ENCODE measurements at regions not wholly inside any gene's neighbourhood (a gene's known extent, or its start where the extent isn't known, plus 50 kb on each side); places are given as distances from the start of the nearest gene placed in this dataset.
A peak's percentile ranks its signal among the peaks of the same experiment; 100 is the strongest.

DNA sequence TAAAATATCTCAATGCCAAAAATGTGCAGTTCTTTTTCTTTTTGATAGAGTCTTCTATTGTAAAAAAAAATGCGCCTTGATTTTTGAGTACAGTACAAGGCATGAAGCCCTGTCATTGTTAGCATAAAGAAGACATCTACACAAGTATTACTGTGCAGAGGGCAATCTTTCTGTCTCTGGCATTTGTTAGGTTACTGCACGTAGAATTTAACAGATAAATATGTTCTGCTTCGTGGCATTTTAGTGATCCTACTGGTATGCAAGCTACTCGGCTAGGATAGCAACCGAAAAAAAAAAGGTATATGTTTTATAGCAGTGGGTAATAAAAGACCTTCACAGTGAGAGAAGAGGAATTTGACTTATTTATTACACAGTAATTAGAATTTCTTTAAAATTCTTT lies 492.9 kb upstream of the ADGRL2 start:
- no peak overlapping the region for H3K27ac ChIP-seq (ENCODE audit: low read depth, low read length)
- H3K36me3 ChIP-seq (ENCODE audit: control insufficient read depth in 5 of 5, insufficient read depth in 5 of 5, low read length in 5 of 5): no peaks in the 10 kb centered on the region
- no peaks in the 10 kb centered on the region for H3K9me3 ChIP-seq (ENCODE audit: control insufficient read depth in 5 of 5, low read length in 5 of 5)
- H3K27me3 ChIP-seq (ENCODE audit: control insufficient read depth in 5 of 5, insufficient read depth in 4 of 5, low read length in 5 of 5): no peaks in the 10 kb centered on the region
- no peak overlapping the region for H3K4me3 ChIP-seq (ENCODE audit: low read depth in 1 of 5, low read length in 5 of 5)
- H3K4me1 ChIP-seq (ENCODE audit: control insufficient read depth in 5 of 5, insufficient read depth in 5 of 5, low read length in 5 of 5): peaks cover 0 to 6% (median 6%) of the 10 kb centered on the region in 5 donors
- H3K9ac ChIP-seq (ENCODE audit: low read length in 5 of 5): no peak overlapping the region

DNA sequence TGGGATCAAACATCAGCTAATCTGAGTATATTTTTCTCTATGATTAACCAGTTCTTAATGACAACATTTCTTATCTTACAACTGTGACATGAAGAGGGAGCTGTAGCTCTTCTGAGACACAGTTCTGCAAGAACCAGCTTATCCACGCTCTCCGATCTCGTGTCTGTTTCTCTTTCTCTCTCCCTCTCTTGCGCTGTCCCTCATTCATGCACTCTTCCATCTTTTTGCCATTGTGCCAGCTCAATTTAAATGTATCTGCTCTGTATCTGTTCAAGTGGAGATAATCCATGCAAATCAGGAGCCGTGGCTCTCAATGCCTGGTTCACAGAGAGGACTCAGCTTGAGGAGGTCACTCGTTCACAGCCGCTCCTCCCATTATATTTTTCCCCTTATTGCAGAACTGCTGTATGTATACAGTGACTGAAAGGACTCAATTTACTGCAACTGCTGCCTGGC lies 494.7 kb upstream of the ADGRL2 start:
- H3K4me1 ChIP-seq (ENCODE audit: control insufficient read depth in 5 of 5, insufficient read depth in 5 of 5, low read length in 5 of 5): peaks cover 0 to 6% (median 6%) of the 10 kb centered on the region in 5 donors
- H3K36me3 ChIP-seq (ENCODE audit: control insufficient read depth in 5 of 5, insufficient read depth in 5 of 5, low read length in 5 of 5): no peaks in the 10 kb centered on the region
- no peaks in the 10 kb centered on the region for H3K27me3 ChIP-seq (ENCODE audit: control insufficient read depth in 5 of 5, insufficient read depth in 4 of 5, low read length in 5 of 5)
- no peaks in the 10 kb centered on the region for H3K9me3 ChIP-seq (ENCODE audit: control insufficient read depth in 5 of 5, low read length in 5 of 5)
- peak overlapping the region; percentile 70 to 94 (median 91) for H3K4me3 ChIP-seq (ENCODE audit: low read depth in 1 of 5, low read length in 5 of 5)
- H3K9ac ChIP-seq (ENCODE audit: low read length in 5 of 5): peak overlapping the region; percentile 30 to 75 (median 57)
- no peak overlapping the region for H3K27ac ChIP-seq (ENCODE audit: low read depth, low read length)

DNA sequence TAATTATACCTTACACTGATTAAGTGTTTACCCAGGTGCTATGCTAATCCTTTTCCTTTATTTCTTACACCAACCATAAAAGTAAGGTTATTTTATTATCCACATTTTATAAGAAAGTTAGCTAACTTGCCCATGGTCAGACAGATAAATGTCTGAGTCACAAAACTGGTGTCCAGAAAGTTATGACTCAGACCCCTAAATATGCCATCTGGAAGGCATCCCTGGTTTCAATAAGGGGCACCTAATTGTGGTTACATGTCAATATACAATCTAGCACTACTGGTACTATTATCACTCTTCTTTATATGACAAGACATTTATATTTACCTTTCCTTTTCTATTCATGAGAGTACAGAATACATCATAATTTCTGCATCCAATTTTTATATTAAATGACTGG lies 496.5 kb upstream of the ADGRL2 start:
- Histone ChIP-seq H3K4me3 (ENCODE audit: low read depth in 1 of 5, low read length in 5 of 5) (no peak overlapping the region), H3K9ac (ENCODE audit: low read length in 5 of 5) (no peak overlapping the region), H3K27me3 (ENCODE audit: control insufficient read depth in 5 of 5, insufficient read depth in 4 of 5, low read length in 5 of 5) (no peaks in the 10 kb centered on the region), H3K36me3 (ENCODE audit: control insufficient read depth in 5 of 5, insufficient read depth in 5 of 5, low read length in 5 of 5) (no peaks in the 10 kb centered on the region), H3K4me1 (ENCODE audit: control insufficient read depth in 5 of 5, insufficient read depth in 5 of 5, low read length in 5 of 5) (peaks cover 0 to 6% (median 6%) of the 10 kb centered on the region in 5 donors), H3K9me3 (ENCODE audit: control insufficient read depth in 5 of 5, low read length in 5 of 5) (no peaks in the 10 kb centered on the region), H3K27ac (ENCODE audit: low read depth, low read length) (no peak overlapping the region)

DNA sequence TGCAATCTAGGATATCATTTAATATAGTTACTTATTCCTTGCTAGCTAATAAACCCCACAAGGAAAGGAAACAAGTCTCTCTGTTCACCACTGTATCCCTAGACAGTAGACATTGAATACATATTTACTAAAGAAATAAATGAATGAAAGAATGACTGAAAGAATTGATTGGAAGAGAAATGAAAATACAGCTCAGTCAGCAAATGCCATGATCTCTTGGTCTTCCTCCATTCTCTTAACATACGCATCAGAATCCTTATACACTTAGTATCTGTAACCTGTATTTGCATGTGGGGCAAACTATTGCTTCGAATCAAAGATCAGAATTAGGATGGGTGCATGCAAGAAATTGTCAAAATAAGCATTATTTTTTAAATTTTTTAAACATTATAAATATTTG lies 500.8 kb upstream of the ADGRL2 start:
- no peak overlapping the region for H3K4me3 ChIP-seq (ENCODE audit: low read depth in 1 of 5, low read length in 5 of 5)
- H3K36me3 ChIP-seq (ENCODE audit: control insufficient read depth in 5 of 5, insufficient read depth in 5 of 5, low read length in 5 of 5): no peaks in the 10 kb centered on the region
- H3K27ac ChIP-seq (ENCODE audit: low read depth, low read length): no peak overlapping the region
- peaks cover 0 to 9% (median 0%) of the 10 kb centered on the region in 5 donors for H3K4me1 ChIP-seq (ENCODE audit: control insufficient read depth in 5 of 5, insufficient read depth in 5 of 5, low read length in 5 of 5)
- H3K27me3 ChIP-seq (ENCODE audit: control insufficient read depth in 5 of 5, insufficient read depth in 4 of 5, low read length in 5 of 5): no peaks in the 10 kb centered on the region
- H3K9me3 ChIP-seq (ENCODE audit: control insufficient read depth in 5 of 5, low read length in 5 of 5): no peaks in the 10 kb centered on the region
- no peak overlapping the region for H3K9ac ChIP-seq (ENCODE audit: low read length in 5 of 5)

DNA sequence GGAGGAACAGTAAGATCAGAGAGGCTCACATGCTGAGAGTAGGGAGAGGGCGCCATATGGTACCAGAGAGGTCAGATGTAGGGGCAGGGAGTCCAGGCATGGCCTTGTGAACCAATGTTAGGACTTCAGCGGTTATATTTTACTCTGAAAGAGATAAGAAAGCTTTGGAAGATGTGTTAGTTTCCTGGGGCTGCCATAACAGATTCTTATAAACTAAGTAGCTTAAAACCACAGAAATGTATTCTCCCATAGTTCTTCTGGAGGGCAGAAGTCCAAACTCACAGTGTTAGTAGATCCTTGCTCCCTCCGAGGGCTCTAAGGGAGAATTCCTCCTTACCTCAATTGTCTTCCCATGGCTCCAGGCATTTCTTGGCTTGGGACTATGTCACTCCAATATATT lies 502.5 kb upstream of the ADGRL2 start:
- Histone ChIP-seq H3K9me3 (ENCODE audit: control insufficient read depth in 5 of 5, low read length in 5 of 5) (no peaks in the 10 kb centered on the region), H3K27ac (ENCODE audit: low read depth, low read length) (no peak overlapping the region), H3K4me1 (ENCODE audit: control insufficient read depth in 5 of 5, insufficient read depth in 5 of 5, low read length in 5 of 5) (peaks cover 0 to 13% (median 0%) of the 10 kb centered on the region in 5 donors), H3K36me3 (ENCODE audit: control insufficient read depth in 5 of 5, insufficient read depth in 5 of 5, low read length in 5 of 5) (no peaks in the 10 kb centered on the region), H3K9ac (ENCODE audit: low read length in 5 of 5) (no peak overlapping the region), H3K27me3 (ENCODE audit: control insufficient read depth in 5 of 5, insufficient read depth in 4 of 5, low read length in 5 of 5) (no peaks in the 10 kb centered on the region), H3K4me3 (ENCODE audit: low read depth in 1 of 5, low read length in 5 of 5) (no peak overlapping the region)

DNA sequence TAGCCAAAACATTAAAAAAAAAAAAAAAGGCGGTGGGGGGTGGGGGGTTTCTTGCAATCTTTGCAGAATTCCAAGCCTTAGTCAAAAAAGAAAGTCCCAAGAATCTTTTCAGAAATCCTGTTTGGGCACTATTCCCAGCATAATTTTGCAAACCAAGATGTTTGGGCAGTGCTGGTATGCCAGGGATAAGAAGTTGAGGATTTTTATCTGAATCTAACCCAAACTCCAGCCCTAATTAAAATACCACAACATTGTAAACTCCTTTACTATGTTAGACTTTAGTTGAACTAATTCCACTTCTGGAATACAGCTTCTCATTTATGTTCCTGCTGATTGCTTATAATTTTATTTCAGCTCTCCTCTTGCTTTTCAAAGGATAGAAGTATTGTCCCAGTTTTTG lies 504.1 kb upstream of the ADGRL2 start:
- H3K36me3 ChIP-seq (ENCODE audit: control insufficient read depth in 5 of 5, insufficient read depth in 5 of 5, low read length in 5 of 5): no peaks in the 10 kb centered on the region
- H3K9ac ChIP-seq (ENCODE audit: low read length in 5 of 5): no peak overlapping the region
- H3K4me1 ChIP-seq (ENCODE audit: control insufficient read depth in 5 of 5, insufficient read depth in 5 of 5, low read length in 5 of 5): peaks cover 0 to 13% (median 0%) of the 10 kb centered on the region in 5 donors

DNA sequence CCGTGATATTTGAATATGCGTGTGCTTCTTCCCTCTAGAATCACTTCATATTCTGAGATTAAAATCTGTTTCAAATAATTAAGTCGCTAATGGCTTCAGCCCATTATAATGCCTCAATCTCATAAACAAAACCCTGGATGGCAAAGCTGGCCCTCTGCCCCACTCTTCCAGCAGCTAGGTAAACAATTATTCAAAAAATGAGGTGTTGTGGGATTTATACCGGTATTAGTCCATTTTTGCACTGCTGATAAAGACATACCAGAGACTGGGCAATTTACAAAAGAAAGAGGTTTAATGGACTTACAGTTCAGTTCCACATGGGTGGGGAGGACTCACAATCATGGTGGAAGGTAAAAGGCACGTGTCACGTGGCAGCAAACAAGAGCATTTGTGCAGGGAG lies 510.4 kb upstream of the ADGRL2 start:
- Histone ChIP-seq H3K27ac (ENCODE audit: low read depth, low read length) (no peak overlapping the region), H3K9me3 (ENCODE audit: control insufficient read depth in 5 of 5, low read length in 5 of 5) (no peaks in the 10 kb centered on the region), H3K9ac (ENCODE audit: low read length in 5 of 5) (no peak overlapping the region), H3K4me1 (ENCODE audit: control insufficient read depth in 5 of 5, insufficient read depth in 5 of 5, low read length in 5 of 5) (peaks cover 0 to 13% (median 0%) of the 10 kb centered on the region in 5 donors), H3K4me3 (ENCODE audit: low read depth in 1 of 5, low read length in 5 of 5) (no peak overlapping the region), H3K36me3 (ENCODE audit: control insufficient read depth in 5 of 5, insufficient read depth in 5 of 5, low read length in 5 of 5) (no peaks in the 10 kb centered on the region), H3K27me3 (ENCODE audit: control insufficient read depth in 5 of 5, insufficient read depth in 4 of 5, low read length in 5 of 5) (no peaks in the 10 kb centered on the region)

More for the DNA sequence above, 504.1 kb upstream of the ADGRL2 start:
- H3K27me3 ChIP-seq (ENCODE audit: control insufficient read depth in 5 of 5, insufficient read depth in 4 of 5, low read length in 5 of 5): no peaks in the 10 kb centered on the region
- H3K9me3 ChIP-seq (ENCODE audit: control insufficient read depth in 5 of 5, low read length in 5 of 5): no peaks in the 10 kb centered on the region
- no peak overlapping the region for H3K4me3 ChIP-seq (ENCODE audit: low read depth in 1 of 5, low read length in 5 of 5)
- no peak overlapping the region for H3K27ac ChIP-seq (ENCODE audit: low read depth, low read length)

DNA sequence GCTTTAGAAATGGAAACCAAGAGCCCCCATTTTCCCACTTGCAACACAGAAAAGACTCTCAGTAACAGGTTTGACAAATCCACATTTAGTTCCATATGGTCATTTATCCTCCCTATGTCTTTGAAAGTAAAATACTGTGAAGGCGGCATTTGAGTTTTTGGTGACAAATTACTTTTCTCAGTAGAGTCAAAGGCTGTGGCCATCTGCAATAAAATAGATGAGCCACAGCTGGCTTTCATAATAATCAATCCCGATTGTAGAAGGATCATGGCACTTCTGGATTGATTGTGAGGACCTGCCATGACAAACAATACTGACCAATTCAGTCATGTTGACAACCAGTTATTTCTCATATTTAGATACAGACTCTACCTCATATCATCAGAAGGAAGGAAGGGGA lies 512.0 kb upstream of the ADGRL2 start:
- Histone ChIP-seq H3K4me3 (ENCODE audit: low read depth in 1 of 5, low read length in 5 of 5) (no peak overlapping the region), H3K27me3 (ENCODE audit: control insufficient read depth in 5 of 5, insufficient read depth in 4 of 5, low read length in 5 of 5) (no peaks in the 10 kb centered on the region), H3K9ac (ENCODE audit: low read length in 5 of 5) (no peak overlapping the region), H3K27ac (ENCODE audit: low read depth, low read length) (no peak overlapping the region), H3K36me3 (ENCODE audit: control insufficient read depth in 5 of 5, insufficient read depth in 5 of 5, low read length in 5 of 5) (no peaks in the 10 kb centered on the region), H3K9me3 (ENCODE audit: control insufficient read depth in 5 of 5, low read length in 5 of 5) (no peaks in the 10 kb centered on the region), H3K4me1 (ENCODE audit: control insufficient read depth in 5 of 5, insufficient read depth in 5 of 5, low read length in 5 of 5) (peaks cover 0 to 13% (median 0%) of the 10 kb centered on the region in 5 donors)

DNA sequence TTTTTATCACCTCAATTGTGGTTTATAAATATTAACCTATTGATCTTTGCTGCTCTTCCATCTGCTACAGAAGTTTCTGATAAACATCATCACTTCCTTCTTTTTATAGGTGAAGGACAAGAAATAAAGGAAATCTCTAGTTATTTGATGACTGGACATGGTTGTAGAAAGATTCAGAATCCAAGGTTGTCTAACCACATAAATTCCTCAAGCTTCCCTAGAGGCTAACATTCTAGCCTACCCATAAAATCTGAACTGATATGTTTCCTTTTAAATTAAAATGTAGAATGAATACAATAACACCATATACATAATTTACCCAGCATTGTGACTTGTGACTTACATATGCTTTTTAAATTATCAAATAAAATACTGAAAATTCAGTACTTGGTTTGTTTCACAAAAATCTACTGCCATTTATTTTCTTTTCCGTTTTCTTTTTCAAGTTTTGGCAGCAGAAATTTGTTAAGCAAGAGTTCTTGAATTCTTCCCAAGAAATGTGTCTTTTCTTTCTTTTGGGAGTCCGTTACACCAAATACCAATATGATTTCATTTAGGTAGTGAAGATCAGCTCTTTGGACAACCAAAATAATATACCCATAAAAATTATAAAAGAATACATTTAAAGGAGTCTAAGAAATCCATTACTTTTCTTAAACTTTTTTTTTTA lies 513.2 kb upstream of the ADGRL2 start:
- Histone ChIP-seq H3K4me1 (ENCODE audit: control insufficient read depth in 5 of 5, insufficient read depth in 5 of 5, low read length in 5 of 5) (peaks cover 0 to 9% (median 0%) of the 10 kb centered on the region in 5 donors), H3K9me3 (ENCODE audit: control insufficient read depth in 5 of 5, low read length in 5 of 5) (no peaks in the 10 kb centered on the region), H3K27ac (ENCODE audit: low read depth, low read length) (peak overlapping the region; percentile 15), H3K27me3 (ENCODE audit: control insufficient read depth in 5 of 5, insufficient read depth in 4 of 5, low read length in 5 of 5) (no peaks in the 10 kb centered on the region), H3K4me3 (ENCODE audit: low read depth in 1 of 5, low read length in 5 of 5) (no peak overlapping the region), H3K36me3 (ENCODE audit: control insufficient read depth in 5 of 5, insufficient read depth in 5 of 5, low read length in 5 of 5) (no peaks in the 10 kb centered on the region), H3K9ac (ENCODE audit: low read length in 5 of 5) (no peak overlapping the region)

DNA sequence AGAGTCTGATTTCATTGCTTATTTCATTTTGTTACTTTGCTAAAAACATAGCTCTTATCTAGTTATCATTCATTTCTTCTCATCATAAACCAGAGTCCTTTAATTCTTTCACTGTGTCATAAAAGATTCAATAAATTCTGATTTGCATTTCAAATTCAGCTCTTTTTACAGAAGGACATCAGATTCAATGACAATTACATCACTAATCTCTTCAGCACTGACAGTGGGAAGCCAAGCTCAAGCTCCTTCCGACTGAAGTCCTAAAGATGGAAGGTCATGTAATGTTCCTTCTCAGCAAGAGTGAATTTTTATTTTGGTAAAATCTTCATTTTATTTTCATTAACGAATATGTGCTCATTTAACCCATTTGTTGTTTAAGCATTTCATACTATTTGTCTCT lies 530.7 kb upstream of the ADGRL2 start:
- no peak overlapping the region for H3K4me3 ChIP-seq (ENCODE audit: low read depth in 1 of 5, low read length in 5 of 5)
- no peaks in the 10 kb centered on the region for H3K9me3 ChIP-seq (ENCODE audit: control insufficient read depth in 5 of 5, low read length in 5 of 5)
- H3K4me1 ChIP-seq (ENCODE audit: control insufficient read depth in 5 of 5, insufficient read depth in 5 of 5, low read length in 5 of 5): no peaks in the 10 kb centered on the region
- H3K36me3 ChIP-seq (ENCODE audit: control insufficient read depth in 5 of 5, insufficient read depth in 5 of 5, low read length in 5 of 5): no peaks in the 10 kb centered on the region
- no peak overlapping the region for H3K9ac ChIP-seq (ENCODE audit: low read length in 5 of 5)
- no peaks in the 10 kb centered on the region for H3K27me3 ChIP-seq (ENCODE audit: control insufficient read depth in 5 of 5, insufficient read depth in 4 of 5, low read length in 5 of 5)
- H3K27ac ChIP-seq (ENCODE audit: low read depth, low read length): no peak overlapping the region
